GM21786 (cell line): ENCODE measurements at regions not wholly inside any gene's neighbourhood (a gene's known extent, or its start where the extent isn't known, plus 50 kb on each side); places are given as distances from the start of the nearest gene placed in this dataset.

Experiments used
- ATAC-seq: cut with Tn5 transposase; IDR thresholded peaks from one replicate; pipeline ENCODE4 v1.9.1; 2021; ENCODE audit not compliant: unreplicated experiment

DNA sequence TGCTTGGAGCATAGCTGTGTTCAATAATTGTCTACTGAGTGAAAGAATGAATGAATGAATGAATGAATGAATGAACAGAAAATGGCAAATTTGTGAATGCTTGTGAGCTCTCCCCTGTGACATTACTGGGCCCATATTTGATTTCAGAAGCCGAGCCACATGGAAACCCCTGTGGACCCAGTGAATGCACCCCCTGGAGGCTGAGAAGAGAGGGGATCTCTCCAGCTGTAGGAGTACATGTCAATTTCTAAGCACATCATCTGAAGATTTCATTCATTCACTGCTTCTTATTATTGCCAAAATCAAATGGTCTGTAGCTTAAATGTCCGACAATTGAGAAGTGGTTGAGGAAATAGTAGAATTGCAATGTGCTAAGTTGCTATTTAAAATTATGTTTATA is 58.3 kb upstream of the DOCK1 start:
- ATAC-seq: no peak

DNA sequence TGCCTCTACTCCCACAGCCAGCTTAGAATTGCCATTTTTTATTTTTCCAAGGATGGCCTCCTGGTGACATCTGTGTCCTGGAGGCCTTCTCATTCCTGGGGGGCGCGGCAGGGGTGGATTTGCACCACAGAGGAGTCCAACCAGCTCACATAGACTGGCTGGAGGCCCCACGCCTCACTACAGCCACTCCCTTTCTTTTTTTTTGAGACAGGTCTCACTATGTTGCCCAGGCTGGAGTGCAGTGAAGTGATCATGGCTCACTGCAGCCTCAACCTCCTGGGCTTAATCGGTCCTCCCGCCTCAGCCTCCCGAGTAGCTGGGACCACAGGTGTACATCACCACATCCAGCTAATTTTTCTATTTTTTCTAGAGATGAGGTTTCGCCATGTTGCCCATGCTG is 57.6 kb upstream of the DOCK1 start:
- ATAC-seq: no peak

- ATAC-seq: no peak
Observed at GRCh38 chr10:126849646-126850045, 55.6 kb upstream of the DOCK1 start.

DNA sequence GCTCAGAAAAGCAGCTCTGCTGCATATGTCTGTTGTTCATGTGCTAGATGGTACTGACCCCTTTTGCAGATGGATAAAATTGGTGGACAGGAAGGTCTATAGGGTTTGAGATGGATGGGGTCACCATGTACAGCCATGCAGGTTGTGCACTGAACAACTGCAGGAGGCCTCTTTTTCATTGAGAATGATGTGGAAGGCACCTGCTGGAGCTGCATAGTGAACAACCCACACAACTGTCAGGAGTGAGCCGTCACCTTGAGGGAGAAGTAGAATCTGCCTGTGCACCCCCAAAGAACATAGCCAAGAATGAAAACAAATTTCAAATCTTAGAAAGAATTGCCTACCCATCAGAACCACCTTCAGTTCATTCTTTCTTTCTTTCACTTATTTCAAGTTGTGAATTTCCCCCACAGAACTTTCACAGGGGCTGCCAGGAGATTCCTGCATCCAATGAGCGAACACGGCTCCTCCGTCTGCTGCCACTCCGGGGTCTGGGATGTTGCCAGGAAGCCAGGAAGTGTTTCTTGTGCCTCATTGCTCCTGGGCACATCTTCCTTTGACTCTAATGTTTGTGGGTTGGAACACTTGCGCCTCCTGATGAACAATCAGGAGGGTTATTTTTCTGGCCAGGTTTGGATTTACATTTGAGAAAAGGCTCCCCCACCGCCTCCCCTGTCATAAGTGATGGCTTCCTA is 53.7 kb upstream of the DOCK1 start:
- ATAC-seq: no peak

DNA sequence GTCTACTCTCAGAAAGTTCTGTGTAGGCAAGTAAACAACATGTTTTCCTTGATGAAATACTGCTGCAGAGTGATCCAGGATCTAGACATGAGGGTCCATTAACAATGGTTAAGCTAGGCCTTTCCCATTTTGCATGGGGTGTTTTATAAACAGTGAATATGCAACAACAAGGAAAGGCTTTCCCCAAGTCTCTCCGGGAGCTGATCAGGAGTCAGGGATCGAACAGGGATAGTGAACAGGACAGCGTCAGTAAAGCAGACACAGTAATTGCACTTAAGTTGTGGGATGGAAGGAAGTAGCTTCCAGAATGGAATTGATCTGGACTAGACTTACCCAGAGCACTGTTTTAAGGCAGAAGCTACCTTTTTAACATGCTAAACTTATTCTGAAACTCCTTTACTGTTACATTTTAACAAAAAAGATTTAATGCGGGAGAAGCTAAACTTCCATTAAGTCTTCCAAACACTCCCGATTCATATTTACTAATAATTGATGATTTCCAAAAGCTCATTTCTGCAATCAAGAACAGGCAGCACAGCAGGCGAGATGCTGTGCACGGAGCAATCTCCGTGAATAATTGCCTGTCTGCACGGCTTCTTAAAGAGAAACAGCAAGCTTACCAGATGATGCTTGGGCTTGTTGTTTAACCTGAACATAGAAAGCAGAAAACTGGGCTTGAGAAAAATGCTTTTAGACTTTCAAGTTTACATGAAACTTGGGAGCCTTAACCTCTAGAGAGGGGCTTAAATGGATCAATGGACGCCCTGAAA is 50.3 kb upstream of the DOCK1 start:
- no peak for ATAC-seq
